Mesendoderm (in vitro differentiated cells): ENCODE measurements at regions not wholly inside any gene's neighbourhood (a gene's known extent, or its start where the extent isn't known, plus 50 kb on each side); places are given as distances from the start of the nearest gene placed in this dataset.
A peak's percentile ranks its signal among the peaks of the same experiment; 100 is the strongest.

Source experiments
- DNase-seq: peaks from one replicate; pipeline ENCODE4 v3.0.0; 2013
- H2AK5ac ChIP-seq: 2 replicates; pipeline ENCODE4 v1.6.1; 2013; ENCODE audit warnings: low read length, inconsistent platforms
- H2BK120ac ChIP-seq: 2 replicates; pipeline ENCODE4 v1.6.1; 2013; ENCODE audit warnings: low read depth, mild to moderate bottlenecking, low read length, moderate library complexity, mixed read lengths
- H2BK15ac ChIP-seq: replicated peaks from 2 replicates; pipeline ENCODE4 v1.6.1; 2013; ENCODE audit warnings: low read depth, mild to moderate bottlenecking, moderate library complexity
- H2BK5ac ChIP-seq: 2 replicates; pipeline ENCODE4 v1.6.1; 2013; ENCODE audit warnings: low read length, inconsistent platforms
- H3K18ac ChIP-seq: 2 replicates; pipeline ENCODE4 v1.6.1; 2013; ENCODE audit warnings: mild to moderate bottlenecking, low read length, mixed read lengths
- H3K23ac ChIP-seq: one replicate; pipeline ENCODE4 v1.6.1; 2013; ENCODE audit warnings: low read length
- H3K27ac ChIP-seq: 2 replicates; pipeline ENCODE4 v1.5.1; 2013; ENCODE audit warnings: low read depth, mild to moderate bottlenecking, inconsistent platforms, low read length, moderate library complexity
- H3K27me3 ChIP-seq: 2 replicates; pipeline ENCODE4 v1.6.1; 2013; ENCODE audit warnings: low read length, control low read depth, mild to moderate bottlenecking, inconsistent platforms; ENCODE audit not compliant: insufficient read depth, poor library complexity
- H3K36me3 ChIP-seq: 2 replicates; pipeline ENCODE4 v1.6.1; 2013; ENCODE audit warnings: low read length, inconsistent platforms; ENCODE audit not compliant: control insufficient read depth, insufficient read depth
- H3K4ac ChIP-seq: one replicate; pipeline ENCODE4 v1.6.1; 2013; ENCODE audit warnings: low read depth, mild to moderate bottlenecking, low read length, moderate library complexity
- H3K4me1 ChIP-seq: 2 replicates; pipeline ENCODE4 v1.6.1; 2013; ENCODE audit warnings: low read depth, low read length, inconsistent platforms; ENCODE audit not compliant: control insufficient read depth
- H3K4me2 ChIP-seq: 2 replicates; pipeline ENCODE4 v1.6.1; 2013; ENCODE audit warnings: low read length
- H3K4me3 ChIP-seq: 2 replicates; pipeline ENCODE4 v1.5.1; 2013; ENCODE audit warnings: mild to moderate bottlenecking, low read length
- H3K56ac ChIP-seq: one replicate; pipeline ENCODE4 v1.6.1; 2013; ENCODE audit warnings: low read length
- H3K79me1 ChIP-seq: 2 replicates; pipeline ENCODE4 v1.6.1; 2013; ENCODE audit warnings: low read length, inconsistent platforms
- H3K79me2 ChIP-seq: 2 replicates; pipeline ENCODE4 v1.6.1; 2013; ENCODE audit warnings: mild to moderate bottlenecking, low read length; ENCODE audit not compliant: control insufficient read depth, insufficient read depth
- H3K9ac ChIP-seq: 2 replicates; pipeline ENCODE4 v1.6.1; 2013; ENCODE audit warnings: low read length, inconsistent platforms
- H4K5ac ChIP-seq: one replicate; pipeline ENCODE4 v1.6.1; 2013; ENCODE audit warnings: low read length
- H4K8ac ChIP-seq: one replicate; pipeline ENCODE4 v1.6.1; 2013; ENCODE audit warnings: low read depth, mild to moderate bottlenecking, control low read depth, low read length, moderate library complexity
- WGBS: extraction: QIAGEN DNeasy Blood & Tissue Kit; methylation state at CpG from one replicate; pipeline ENCODE4 v1.1.7; 2013; ENCODE audit warnings: low lambda C conversion rate, missing lambda C conversion rate; ENCODE audit not compliant: insufficient coverage; ENCODE audit errors: extremely low coverage; 5-methylcytosine and 5-hydroxymethylcytosine counted together

- H3K27ac ChIP-seq: no peak overlapping the region
- no peak overlapping the region for H2BK5ac ChIP-seq
- H3K18ac ChIP-seq: no peak overlapping the region
- no peak overlapping the region for H4K5ac ChIP-seq
- DNase-seq: no peak
- H3K36me3 ChIP-seq: no peaks in the 10 kb centered on the region
- no peaks in the 10 kb centered on the region for H3K27me3 ChIP-seq
- H3K4ac ChIP-seq: no peak overlapping the region
- no peak overlapping the region for H3K23ac ChIP-seq
- no peak overlapping the region for H2BK15ac ChIP-seq
- no peaks in the 10 kb centered on the region for H3K79me1 ChIP-seq
- H3K4me2 ChIP-seq: no peak overlapping the region
- no peak overlapping the region for H3K4me3 ChIP-seq
- WGBS: no CpG with 5 or more reads among the region's 1 CpG
- H3K4me1 ChIP-seq: no peaks in the 10 kb centered on the region
- H3K9ac ChIP-seq: no peak overlapping the region
- H2BK120ac ChIP-seq: no peak overlapping the region
- H2AK5ac ChIP-seq: no peak overlapping the region
- H3K79me2 ChIP-seq: no peaks in the 10 kb centered on the region
- H3K56ac ChIP-seq: no peak overlapping the region
- no peak overlapping the region for H4K8ac ChIP-seq
Observed at GRCh38 chrX:10892621-10893225, 218.4 kb upstream of the HCCS start.

DNA sequence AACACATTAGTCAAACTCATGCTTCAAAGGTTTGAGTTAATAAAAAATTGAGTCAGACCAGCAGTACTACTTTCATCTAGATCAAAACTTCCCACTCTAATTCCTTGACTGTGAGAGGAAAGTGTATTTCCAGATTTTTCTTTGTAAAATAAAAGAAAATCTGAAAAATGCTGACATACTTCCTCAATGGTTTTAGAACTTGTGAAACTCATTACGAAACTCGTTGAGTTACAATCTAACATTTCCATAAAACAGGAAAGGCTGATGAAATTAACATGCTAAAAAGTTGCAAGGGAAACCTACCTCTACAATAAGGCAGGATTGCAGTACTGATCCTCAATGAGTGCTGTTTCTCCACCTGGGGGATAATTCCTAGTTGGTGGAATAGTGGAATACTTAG lies 217.8 kb upstream of the HCCS start:
- no peak overlapping the region for H4K8ac ChIP-seq
- WGBS: no CpG with 5 or more reads among the region's 2 CpGs
- no peak overlapping the region for H3K4me3 ChIP-seq
- H3K36me3 ChIP-seq: no peaks in the 10 kb centered on the region
- H3K79me2 ChIP-seq: no peaks in the 10 kb centered on the region
- H3K18ac ChIP-seq: no peak overlapping the region
- no peak overlapping the region for H3K4me2 ChIP-seq
- no peak overlapping the region for H3K23ac ChIP-seq
- no peak overlapping the region for H3K56ac ChIP-seq
- no peak overlapping the region for H3K9ac ChIP-seq
- no peak overlapping the region for H2BK5ac ChIP-seq
- no peak overlapping the region for H3K27ac ChIP-seq
- H2BK15ac ChIP-seq: no peak overlapping the region
- no peak overlapping the region for H2AK5ac ChIP-seq
- H3K4me1 ChIP-seq: no peaks in the 10 kb centered on the region
- H2BK120ac ChIP-seq: no peak overlapping the region
- no peaks in the 10 kb centered on the region for H3K27me3 ChIP-seq
- DNase-seq: no peak
- H4K5ac ChIP-seq: no peak overlapping the region
- H3K4ac ChIP-seq: no peak overlapping the region
- H3K79me1 ChIP-seq: no peaks in the 10 kb centered on the region

DNA sequence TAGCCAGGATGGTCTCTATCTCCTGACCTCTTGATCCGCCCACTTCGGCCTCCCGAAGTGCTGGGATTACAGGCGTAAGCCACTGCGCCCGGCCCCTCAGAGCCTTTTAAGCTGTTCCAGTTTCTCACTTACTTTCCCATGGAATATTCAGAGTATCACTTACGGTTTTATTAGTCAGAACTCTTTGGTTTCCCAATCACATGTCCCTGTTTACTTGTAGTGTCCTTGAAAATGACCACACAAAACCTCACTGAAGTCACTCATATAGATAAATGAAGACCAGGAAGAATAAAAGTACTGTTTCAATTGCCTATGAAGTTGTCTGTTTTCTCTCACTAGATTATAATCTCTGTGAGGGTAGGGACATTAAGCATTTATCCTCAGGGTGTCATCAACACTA lies 217.2 kb upstream of the HCCS start:
- no peaks in the 10 kb centered on the region for H3K27me3 ChIP-seq
- H3K79me2 ChIP-seq: no peaks in the 10 kb centered on the region
- H3K4ac ChIP-seq: no peak overlapping the region
- no peak overlapping the region for H3K27ac ChIP-seq
- no peak for DNase-seq
- H3K4me2 ChIP-seq: no peak overlapping the region
- no peaks in the 10 kb centered on the region for H3K4me1 ChIP-seq
- WGBS: no CpG with 5 or more reads among the region's 7 CpGs
- no peak overlapping the region for H3K4me3 ChIP-seq
- H3K23ac ChIP-seq: no peak overlapping the region
- H3K36me3 ChIP-seq: no peaks in the 10 kb centered on the region
- no peak overlapping the region for H2AK5ac ChIP-seq
- H4K8ac ChIP-seq: no peak overlapping the region
- H3K56ac ChIP-seq: no peak overlapping the region
- H2BK15ac ChIP-seq: no peak overlapping the region
- no peaks in the 10 kb centered on the region for H3K79me1 ChIP-seq
- H3K18ac ChIP-seq: no peak overlapping the region
- no peak overlapping the region for H3K9ac ChIP-seq
- H4K5ac ChIP-seq: no peak overlapping the region
- H2BK5ac ChIP-seq: no peak overlapping the region
- no peak overlapping the region for H2BK120ac ChIP-seq

GRCh38 chrX:10897768-10898167 lies 213.4 kb upstream of the HCCS start:
- H3K56ac ChIP-seq: no peak overlapping the region
- no peak overlapping the region for H3K27ac ChIP-seq
- no peak overlapping the region for H3K23ac ChIP-seq
- no peaks in the 10 kb centered on the region for H3K79me2 ChIP-seq
- H4K5ac ChIP-seq: no peak overlapping the region
- H3K79me1 ChIP-seq: no peaks in the 10 kb centered on the region
- no peaks in the 10 kb centered on the region for H3K36me3 ChIP-seq
- no peak overlapping the region for H3K4me2 ChIP-seq
- H3K18ac ChIP-seq: no peak overlapping the region
- H3K27me3 ChIP-seq: no peaks in the 10 kb centered on the region
- no peak overlapping the region for H2BK15ac ChIP-seq
- H3K4me1 ChIP-seq: no peaks in the 10 kb centered on the region
- H3K4me3 ChIP-seq: no peak overlapping the region
- no CpG with 5 or more reads among the region's 9 CpGs for WGBS
- H2AK5ac ChIP-seq: no peak overlapping the region
- H2BK120ac ChIP-seq: no peak overlapping the region
- H2BK5ac ChIP-seq: no peak overlapping the region
- no peak overlapping the region for H4K8ac ChIP-seq
- DNase-seq: peak; percentile 5
- H3K4ac ChIP-seq: no peak overlapping the region
- H3K9ac ChIP-seq: no peak overlapping the region

DNA sequence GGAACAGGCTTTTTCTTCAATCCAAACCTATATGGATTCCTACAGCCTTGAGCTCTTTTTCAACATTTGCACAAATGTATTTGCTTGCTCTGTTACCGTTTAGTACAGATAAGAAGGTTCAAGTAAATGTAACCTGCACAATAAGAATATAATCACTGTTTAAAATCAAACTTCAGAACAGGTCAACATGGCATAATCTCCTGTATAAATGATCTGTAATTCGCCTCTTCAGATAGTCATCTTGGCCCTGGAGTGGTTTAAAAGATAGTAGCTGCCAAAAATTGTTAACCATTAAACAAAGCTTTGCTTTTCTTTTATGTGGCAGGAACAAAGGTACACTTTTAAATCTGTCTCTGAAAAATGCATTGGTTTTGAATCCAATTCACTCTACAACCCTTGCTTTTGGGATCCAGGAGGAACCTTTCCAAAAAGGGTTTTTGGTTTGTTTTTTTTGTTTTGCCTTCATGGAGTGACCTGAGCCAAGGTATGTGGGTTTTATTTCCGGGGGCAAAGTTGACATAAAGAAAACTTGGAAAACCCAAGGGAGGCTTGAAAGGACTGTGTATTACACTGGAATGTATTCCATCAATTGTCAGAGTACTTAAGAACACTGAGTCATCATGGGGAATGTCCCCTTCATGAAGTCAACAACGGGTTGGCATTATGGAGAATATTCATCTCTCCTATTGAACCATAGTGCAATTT lies 210.4 kb upstream of the HCCS start:
- Histone ChIP-seq H3K23ac (no peak overlapping the region), H3K36me3 (no peaks in the 10 kb centered on the region), H4K8ac (no peak overlapping the region), H3K27me3 (no peaks in the 10 kb centered on the region), H3K18ac (no peak overlapping the region), H3K56ac (no peak overlapping the region), H2AK5ac (no peak overlapping the region), H3K79me2 (no peaks in the 10 kb centered on the region), H3K27ac (no peak overlapping the region), H4K5ac (no peak overlapping the region), H2BK120ac (no peak overlapping the region), H3K79me1 (no peaks in the 10 kb centered on the region), H3K4ac (no peak overlapping the region), H3K9ac (no peak overlapping the region), H3K4me2 (no peak overlapping the region), H3K4me1 (no peaks in the 10 kb centered on the region), H2BK15ac (no peak overlapping the region), H3K4me3 (no peak overlapping the region), H2BK5ac (no peak overlapping the region)
- peak; percentile 7 for DNase-seq
- no CpG with 5 or more reads among the region's 4 CpGs for WGBS

- H4K5ac ChIP-seq: no peak overlapping the region
- H3K4me1 ChIP-seq: no peaks in the 10 kb centered on the region
- no peak overlapping the region for H3K56ac ChIP-seq
- no peak overlapping the region for H3K27ac ChIP-seq
- H3K4ac ChIP-seq: no peak overlapping the region
- H3K18ac ChIP-seq: no peak overlapping the region
- H4K8ac ChIP-seq: no peak overlapping the region
- H3K36me3 ChIP-seq: no peaks in the 10 kb centered on the region
- H3K79me1 ChIP-seq: no peaks in the 10 kb centered on the region
- H3K23ac ChIP-seq: no peak overlapping the region
- no peak for DNase-seq
- H2BK5ac ChIP-seq: no peak overlapping the region
- no peak overlapping the region for H2BK15ac ChIP-seq
- H3K27me3 ChIP-seq: no peaks in the 10 kb centered on the region
- H3K4me3 ChIP-seq: no peak overlapping the region
- no peak overlapping the region for H3K4me2 ChIP-seq
- no CpG with 5 or more reads among the region's 1 CpG for WGBS
- H2BK120ac ChIP-seq: no peak overlapping the region
- H2AK5ac ChIP-seq: no peak overlapping the region
- H3K9ac ChIP-seq: no peak overlapping the region
- no peaks in the 10 kb centered on the region for H3K79me2 ChIP-seq
Observed at GRCh38 chrX:10901290-10901633, 209.9 kb upstream of the HCCS start.
